Stimulated activated CD8-positive, alpha-beta memory T cell treated with anti-CD3 and anti-CD28 coated beads, Interleukin-15, amount 100 ng/mL, for 1 hour (primary cell): ENCODE measurements at regions not wholly inside any gene's neighbourhood (a gene's known extent, or its start where the extent isn't known, plus 50 kb on each side); places are given as distances from the start of the nearest gene placed in this dataset.

ENCODE experiments used
- DNase-seq: peaks from one replicate; pipeline ENCODE4 v3.0.0-alpha.2; 2020; ENCODE audit warnings: low read depth

DNA sequence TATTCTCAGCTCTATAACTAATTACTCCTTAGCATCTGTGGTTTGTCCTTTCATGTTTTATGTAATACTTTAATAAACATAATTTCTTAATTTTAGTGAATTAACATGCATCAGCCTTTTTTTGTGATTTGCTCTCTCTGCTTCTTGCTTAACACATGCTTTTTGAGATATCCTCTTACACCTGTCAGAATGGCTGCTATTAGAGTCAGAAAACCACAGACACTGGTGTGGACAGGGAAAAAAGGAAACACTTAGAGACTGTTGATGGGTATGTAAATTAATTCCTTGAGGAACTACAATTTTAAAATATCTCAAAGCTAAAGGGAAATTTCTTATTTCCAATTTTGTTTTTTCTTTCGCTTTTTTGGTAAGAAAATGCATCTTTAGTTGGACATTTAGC, 549.0 kb downstream of the ZNF804A start:
- DNase-seq = no peak

DNA sequence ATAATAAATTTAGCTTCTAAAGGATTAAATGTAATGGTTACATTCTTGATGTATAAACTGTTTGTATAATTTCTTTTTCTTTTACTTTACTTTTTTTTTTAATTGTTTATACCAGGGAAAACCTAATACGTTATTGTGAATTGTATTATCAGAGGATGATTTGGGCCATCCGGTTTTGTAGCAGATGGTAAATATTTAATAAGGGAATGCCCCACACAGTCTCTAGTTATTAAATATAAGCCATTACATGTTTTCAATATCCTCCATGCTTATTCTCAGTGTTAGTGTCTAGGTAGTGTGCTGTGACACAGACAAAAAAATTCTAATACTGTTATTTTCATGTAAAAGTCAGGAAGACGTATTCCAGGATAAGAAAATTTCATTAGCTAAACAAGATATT, 553.9 kb downstream of the ZNF804A start:
- DNase-seq = no peak

DNA sequence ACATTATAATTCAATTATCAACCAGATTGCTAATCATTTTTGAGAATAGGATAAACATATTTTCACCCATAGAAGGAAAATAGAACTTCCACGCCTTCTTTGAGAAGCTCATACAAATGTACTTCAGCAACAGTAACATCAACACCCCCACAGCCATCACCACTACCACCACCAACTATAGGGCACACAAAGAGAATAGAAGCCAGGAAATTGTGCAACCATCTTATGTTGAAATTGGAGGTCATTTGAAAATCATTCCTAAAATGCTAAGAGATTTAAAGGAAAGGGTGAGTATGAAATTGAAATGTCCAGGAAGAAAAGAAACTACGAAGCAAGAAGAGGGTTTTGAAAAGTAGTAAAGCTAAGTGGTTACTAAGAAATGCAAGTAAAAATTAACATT, 563.4 kb downstream of the ZNF804A start:
- DNase-seq = no peak

DNA sequence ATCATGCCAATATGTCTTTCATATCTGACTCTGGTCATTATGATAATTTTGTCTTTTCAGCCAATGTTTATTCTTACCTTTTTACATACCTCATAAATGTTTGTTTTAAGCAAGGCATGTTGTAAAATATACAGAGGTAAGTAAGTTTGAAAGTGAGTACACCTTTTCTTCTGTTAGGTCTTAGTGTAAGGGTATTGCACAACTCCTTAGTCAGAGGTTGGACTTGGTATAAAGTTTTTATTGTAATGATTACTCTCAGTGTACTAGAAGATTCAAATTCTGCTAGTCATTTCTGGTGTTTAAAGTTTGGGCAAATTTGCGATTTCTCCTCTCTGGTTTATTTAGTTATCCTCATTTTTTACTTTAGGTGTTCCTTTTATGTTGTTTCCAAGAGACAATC, 564.3 kb upstream of the FSIP2 start:
- DNase-seq = no peak

DNA sequence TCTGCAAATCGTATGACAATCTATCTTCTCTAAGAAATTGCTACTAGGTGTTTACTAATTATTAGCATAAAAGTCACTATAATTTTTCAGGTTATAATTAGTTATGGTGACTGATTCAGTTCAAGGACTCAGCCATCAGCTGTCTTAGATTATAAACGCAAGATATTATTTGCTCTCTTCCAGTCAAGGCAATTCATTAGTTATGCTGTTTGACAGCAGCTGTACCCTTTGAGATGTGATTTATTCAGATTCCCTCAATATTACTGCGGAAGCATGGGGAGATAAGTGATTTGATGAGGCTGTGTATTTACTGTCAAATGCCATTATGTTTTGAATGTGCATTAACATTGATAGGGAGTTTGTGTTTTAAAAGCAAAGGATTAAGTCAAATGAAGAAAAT, 558.9 kb upstream of the FSIP2 start:
- DNase-seq = no peak

DNA sequence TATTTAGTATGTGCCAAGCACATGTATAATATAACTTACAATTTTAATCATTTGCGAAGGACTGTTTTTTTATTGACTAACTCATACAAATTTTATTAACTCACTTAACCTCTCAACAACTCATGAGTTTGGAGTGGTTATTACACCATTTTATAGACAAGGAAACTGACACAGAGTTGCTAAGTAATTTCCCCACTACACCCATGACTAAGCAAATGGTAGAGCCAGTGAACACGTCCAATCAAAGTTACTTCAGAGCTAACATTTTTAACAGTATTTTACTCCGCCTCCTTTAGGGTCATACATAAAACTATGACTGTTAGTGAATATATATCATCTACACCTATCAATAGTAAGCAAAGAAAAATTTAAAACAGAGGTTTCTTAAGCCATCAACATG, 556.7 kb upstream of the FSIP2 start:
- no peak for DNase-seq

DNA sequence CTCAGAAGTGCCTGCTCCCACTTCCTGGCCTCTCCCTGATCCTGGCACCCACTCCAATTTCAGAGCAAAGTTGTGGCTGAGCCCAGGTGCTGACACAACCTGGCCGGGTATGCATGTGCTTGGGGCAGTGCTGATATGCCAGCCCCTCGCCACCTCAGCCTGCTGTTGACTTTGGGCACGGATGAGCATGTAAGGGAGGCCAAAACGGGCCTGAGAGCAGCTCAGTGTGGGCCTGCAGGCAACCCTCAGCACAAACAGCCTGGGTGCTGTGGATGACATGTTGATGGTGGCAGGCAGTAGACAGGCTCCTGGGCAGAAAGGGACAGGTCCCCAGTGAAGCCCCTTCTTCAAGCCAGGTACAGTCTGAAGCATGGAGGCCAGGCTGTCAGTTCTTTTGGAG, 553.6 kb upstream of the FSIP2 start:
- DNase-seq = no peak

DNA sequence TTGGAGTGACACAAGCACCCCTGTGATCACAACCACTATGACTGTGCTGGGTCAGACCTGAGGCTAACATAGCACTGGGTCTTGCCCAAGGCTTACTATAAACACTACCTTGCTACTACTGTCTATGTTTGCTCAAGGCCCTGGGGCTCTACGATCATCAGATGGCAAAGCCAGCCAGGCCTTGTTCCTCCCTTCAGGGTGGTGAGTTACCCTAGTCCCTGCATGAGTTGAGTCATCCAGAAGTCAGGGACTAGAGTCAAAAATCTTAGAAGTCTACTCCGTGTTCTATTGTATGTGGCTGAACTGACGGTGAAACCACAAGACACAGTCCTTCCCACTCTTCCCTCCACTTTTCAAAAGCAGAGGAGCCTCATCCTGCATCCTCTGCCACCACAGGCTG, 551.2 kb upstream of the FSIP2 start:
- no peak for DNase-seq

DNA sequence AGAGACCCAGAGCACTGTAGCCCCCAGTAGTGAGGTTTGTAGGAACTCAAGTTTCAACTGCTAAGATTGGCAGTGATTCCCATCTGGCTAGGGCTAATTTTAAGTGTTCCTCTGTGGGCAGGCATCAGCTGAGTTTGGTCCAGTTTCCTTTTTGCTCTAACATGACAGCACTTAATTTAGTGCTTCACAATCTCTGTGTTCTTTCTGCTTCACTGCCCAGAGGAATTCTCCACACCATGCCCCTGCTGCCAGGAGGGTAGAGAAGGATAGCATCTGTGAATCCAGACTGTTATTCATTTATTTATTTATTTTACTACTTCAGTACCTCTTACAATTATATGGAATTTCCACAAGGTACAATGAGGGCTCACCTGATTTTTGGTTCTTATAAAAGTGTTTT, 549.9 kb upstream of the FSIP2 start:
- no peak for DNase-seq

DNA sequence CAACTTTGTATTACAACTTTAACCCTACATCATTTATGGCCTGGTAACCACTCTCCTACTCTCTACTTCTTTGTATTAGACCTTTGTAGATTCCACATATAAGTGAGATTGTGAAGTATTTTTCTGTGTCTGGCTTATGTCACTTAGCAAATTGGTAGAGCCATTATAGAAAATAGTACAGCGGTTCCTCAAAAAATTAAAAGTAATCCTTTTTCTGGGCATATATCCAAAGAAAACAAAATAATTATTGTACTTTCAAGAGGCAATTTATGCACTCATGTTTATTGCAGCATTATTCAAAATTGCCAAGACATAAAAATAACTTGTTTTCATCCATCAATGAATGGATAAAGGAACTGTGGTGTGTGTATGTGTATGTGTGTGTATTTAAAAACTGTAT, 537.5 kb upstream of the FSIP2 start:
- DNase-seq = no peak

DNA sequence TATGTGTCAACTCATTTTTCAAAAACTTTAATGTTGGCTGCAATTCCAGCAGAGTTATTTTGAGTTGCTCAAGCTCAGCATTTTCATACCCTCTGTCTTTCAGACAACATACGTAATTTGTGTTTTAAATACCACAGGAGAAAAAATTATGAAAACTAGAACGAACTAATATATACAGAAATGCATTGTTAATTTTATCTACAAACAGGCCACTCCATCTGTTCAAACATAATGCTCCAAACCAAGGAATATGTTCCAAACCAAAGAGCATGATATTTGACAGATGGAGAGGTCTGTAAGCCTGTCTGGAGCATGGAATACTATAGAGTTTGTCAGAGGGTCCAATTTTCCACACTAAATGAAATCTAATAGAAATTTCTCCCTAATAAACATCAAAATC, 536.2 kb upstream of the FSIP2 start:
- DNase-seq = no peak

DNA sequence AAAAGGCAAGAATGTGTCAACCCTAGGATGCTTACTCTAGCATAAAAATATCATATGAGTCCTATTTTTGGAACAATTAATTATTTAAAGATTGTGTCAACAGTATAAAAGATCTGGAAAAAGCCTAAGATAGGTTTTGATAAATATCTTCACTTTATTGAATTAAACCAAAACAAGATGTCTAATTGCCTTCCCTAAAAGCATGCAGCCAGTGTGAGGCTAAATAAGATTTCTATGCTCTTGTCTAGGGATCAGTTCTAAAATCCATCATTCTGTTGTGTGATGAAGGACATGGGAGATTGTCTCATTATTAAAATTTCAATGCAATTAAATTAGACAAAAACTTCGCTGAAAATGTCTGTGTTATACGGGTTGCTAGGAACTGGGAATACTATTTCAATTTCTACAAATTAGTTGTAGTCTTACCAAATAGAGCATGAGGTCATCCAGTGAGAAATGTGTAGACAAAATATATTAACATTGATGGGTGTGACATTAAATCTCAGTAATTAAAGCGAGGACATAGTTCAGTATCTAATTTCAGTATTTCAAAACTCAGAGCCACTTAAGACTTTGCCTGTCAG, 535.6 kb upstream of the FSIP2 start:
- DNase-seq = no peak

DNA sequence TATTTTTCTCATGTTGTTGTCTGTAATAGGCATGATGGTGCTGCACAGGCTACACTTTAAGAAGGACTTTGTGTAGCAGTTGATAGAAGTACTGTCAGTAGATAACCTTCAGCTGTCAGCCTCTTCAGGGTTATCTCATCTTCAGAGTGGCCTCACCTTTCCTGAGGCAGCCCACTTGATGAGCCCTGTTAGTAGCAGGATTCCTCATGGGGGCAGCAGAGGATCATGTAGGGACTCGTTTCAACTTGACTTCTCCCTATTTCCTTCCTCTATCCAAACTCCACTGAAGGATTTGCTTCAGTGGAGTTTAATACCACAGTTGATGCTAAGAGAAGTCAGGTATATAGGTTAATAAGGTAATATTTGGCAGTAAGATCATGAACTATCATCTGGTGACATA, 530.3 kb upstream of the FSIP2 start:
- no peak for DNase-seq

DNA sequence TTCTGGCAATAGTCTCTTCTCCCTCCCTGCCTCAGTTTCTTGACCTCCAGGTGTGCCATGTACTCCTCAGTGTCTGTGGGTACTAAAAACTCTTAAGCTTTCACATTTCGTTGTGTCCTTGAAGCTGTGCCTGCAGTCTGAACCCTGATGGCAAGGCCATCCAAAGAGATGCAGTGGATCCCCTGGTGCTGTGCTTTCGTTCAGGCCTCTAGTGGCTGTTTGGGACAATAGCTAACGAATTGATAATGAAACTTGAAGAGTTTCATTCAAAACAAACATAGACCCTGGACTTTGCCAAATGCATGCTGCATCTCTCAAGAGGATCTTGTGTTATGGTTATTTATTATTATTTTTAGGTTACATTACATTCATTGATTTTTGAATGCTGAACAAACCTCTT, 523.1 kb upstream of the FSIP2 start:
- DNase-seq = no peak

DNA sequence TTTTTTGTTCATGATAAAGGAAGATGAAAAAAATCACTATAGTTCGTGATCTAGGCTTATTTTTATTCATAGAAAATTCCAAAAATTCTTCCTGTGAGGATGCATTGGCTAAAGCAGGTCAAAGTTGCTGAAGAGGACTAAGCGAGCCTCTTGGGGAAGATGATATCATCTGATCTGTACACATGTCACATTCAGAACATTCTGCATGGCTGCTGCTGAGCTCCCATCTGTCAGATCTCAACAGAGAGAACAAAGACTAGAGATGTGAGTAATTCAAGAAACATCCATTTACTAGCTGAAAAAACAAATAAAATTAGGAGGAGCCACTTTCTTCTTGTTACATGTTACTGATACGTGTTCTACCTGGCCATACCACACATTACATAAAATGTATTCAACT, 518.6 kb upstream of the FSIP2 start:
- DNase-seq = no peak

DNA sequence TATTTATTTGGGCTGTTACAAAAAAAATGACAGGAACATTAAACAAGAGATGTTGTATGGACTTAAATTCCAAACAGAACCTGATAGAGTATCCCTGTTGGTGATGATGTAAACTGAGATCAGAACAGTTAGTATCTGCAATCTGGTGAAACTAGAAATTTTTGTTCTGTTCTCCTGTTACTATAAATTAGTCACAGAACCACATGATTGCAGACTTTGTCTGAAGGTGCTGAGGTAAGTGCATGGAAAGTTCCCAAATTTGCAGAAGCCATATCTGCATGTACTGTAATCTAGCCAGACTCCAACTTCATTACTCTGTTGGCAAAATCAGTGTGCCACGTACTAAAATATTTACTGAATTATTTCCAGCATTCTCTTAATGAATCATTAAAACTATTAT, 516.3 kb upstream of the FSIP2 start:
- DNase-seq = no peak

DNA sequence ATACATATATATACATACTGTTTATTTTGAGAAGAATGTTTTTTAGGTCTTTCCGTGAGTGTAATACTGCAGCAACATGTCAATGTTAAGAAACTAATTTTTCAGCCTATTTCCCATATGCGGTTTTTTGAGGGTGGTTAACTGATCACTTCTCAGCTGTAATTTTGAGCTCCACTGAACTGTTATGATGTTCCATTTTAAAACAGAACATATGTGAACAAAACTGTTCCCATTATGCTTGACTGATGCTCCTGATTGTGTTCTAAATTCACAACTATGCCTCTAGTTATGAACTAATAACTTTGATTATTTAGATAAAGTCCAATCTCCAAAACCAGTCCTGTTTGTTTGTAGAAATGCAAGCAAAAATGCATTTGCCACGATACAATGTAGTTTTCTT, 511.2 kb upstream of the FSIP2 start:
- DNase-seq = no peak

DNA sequence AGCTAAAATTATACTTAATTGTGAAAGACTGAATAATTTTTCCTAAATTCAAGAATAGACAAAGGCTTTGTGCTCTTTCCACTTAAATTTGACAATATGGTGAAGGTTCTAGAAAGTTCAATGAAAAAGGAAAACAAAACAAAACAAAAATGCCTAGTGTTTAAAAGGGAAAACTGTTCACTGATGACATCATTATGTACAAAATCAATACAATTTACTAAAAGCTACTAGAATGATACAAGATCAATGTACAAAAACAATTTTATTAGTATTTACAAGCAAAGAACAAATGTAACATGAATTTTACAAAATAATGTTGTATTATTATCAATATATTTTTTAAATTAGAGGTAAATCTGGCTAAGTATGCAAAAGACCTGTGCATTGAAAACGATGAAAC, 499.1 kb upstream of the FSIP2 start:
- no peak for DNase-seq

DNA sequence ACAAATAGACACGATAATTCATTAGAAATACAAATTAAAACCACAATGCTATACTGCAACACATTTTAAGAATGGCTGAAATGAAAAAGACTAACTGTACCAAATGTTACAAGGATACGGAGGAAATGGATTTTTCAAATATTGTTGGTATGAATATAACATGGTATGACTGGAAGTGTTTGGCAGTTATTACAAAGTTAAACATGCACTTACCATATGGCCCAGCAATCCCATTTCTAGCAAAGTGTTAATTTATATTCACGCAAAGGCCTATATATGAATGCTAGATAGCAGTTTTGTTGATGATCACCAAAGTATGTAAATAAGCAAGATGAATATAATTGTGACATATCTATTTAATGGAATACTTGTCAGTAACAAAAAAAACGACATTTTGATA, 497.8 kb upstream of the FSIP2 start:
- no peak for DNase-seq

DNA sequence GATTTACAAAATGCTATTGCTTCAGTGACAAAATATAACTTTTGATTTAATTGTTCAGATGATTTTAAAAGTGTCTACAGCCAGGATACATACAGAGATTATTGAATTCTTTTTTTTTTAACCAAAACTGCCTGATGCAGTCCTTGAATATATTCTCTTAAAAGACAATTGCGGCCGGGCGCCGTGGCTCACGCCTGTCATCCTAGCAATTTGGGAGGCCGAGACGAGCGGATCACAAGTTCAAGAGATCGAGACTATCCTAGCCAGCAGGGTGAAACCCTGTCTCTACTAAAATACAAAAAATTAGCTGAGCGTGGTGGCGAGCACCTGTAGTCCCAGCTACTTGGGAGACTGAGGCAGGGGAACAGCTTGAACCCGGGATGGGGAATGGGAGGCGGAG, 497.0 kb upstream of the FSIP2 start:
- DNase-seq = no peak

DNA sequence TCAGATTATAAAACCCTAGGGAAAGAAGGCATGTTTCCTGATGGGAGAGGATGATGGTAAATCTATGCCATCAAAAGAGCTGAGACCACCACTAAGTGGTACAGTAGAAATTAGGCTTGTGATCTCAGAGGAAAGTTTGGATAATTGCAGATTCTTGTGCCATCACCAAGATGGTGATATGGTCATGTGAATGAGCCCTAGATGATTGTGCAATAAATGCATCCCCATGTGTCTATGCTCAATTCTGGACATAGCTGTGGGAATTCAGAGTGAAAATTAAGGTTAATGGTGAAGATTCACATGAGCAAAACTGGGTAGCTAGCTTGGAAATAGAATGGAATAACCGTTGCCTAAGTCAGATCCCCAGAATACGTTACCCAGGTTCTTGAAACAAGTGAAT, 496.1 kb upstream of the FSIP2 start:
- no peak for DNase-seq

DNA sequence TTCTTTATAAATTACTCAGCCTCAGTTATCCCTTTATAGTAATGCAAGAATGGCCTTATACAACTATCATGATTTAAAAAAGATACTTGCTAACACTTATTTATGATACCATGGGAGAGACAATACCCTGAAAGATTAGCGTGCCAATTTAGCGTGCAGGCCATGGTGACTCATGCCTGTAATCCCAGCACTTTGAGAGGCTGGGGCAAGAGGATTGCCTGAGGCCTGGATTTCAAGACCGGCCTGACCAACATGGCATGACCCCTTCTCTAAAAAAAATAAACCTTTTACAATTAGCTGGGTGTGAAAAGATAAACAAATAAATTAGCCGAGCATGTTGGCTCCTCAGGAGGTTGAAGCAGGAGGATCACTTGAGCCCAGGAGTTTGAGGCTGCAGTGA, 493.4 kb upstream of the FSIP2 start:
- DNase-seq = no peak

DNA sequence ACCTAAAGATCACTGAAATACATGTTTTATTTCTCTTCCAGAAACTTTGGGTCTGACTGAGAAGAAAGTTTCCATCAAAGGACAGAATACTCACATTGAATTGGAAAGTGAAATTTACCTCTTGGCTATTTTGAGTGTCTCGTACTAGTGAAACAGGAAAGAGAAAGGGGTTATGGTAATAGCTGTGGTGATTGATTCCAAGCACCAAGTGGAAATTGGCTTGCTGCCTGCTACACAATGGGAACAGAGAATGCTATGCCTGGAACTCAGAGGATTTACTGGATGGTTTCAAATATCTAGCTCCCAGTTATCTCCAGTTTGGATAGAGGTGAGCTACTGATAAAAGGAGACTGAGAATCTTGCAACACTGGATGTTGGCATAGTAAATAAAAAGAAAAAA, 492.8 kb upstream of the FSIP2 start:
- no peak for DNase-seq

DNA sequence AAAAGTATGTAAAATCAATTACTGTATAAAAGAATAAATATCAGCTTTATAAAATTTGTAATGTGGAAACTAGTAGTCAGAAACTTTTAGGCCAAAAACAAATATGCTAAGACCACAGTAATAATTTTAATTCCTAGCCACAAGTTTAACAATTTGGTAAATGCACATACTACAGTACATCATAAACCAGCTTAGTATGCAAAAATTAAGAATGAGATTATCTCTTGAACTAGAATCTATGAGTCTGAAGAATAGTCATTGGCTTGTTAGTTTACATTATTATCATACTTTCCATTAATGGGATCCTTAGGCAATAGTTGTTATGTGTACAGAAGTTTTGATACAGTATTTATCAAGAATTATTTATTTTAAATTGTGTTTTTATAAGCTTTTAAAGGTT, 491.9 kb upstream of the FSIP2 start:
- no peak for DNase-seq

DNA sequence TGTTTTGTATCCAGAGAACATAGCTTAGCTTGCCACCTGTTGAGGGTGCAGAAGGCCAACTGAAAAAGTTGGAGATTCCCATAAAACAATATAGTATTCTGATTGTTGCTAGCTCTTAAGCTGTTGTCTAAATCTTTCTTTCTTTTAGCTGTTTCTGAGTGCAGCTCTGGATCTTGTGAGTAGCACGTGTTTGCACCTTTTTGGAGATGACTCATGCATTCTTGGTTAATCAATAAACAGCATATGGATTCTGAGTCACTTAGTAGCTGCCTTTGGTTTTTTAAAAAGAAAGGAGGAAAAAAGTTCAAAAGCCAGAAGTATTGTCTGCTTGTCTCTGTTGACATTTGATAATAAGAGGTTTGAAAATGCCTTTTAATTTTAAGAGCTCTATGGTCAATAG, 483.0 kb upstream of the FSIP2 start:
- no peak for DNase-seq
